Tibial nerve (tissue), 4 donors: ENCODE measurements at regions not wholly inside any gene's neighbourhood (a gene's known extent, or its start where the extent isn't known, plus 50 kb on each side); places are given as distances from the start of the nearest gene placed in this dataset.

ENCODE experiments used
- DNase-seq, 2 donors: peaks; one replicate each; pipeline ENCODE4 v3.0.0-alpha.2; 2019; ENCODE audit warnings: low spot score in 2 of 2
- H3K27ac ChIP-seq, 4 donors: fragments of 200-600 bp; sonication (generic) in 3 of 4; one replicate each; pipeline ENCODE4 v1.5.1; 2017 to 2019; ENCODE audit warnings: mild to moderate bottlenecking in 1 of 4
- H3K27me3 ChIP-seq, 2 donors: fragments of 200-600 bp; sonication (generic) in 1 of 2; one replicate each; pipeline versions ENCODE4 v1.5.1 to v1.6.0; 2017 to 2019
- H3K36me3 ChIP-seq, 3 donors: fragments of 200-600 bp; sonication (generic); one replicate each; pipeline ENCODE4 v1.5.1; 2018 to 2019
- H3K4me1 ChIP-seq, 4 donors: fragments of 200-600 bp; sonication (generic) in 3 of 4; one replicate each; pipeline ENCODE4 v1.5.1; 2017 to 2019
- H3K4me3 ChIP-seq, 4 donors: fragments of 200-600 bp; sonication (generic) in 3 of 4; one replicate each; pipeline ENCODE4 v1.5.1; 2017 to 2019; ENCODE audit warnings: mild to moderate bottlenecking in 1 of 4, moderate library complexity in 1 of 4
- H3K9me3 ChIP-seq, 4 donors: fragments of 200-600 bp; sonication (generic) in 3 of 4; one replicate each; pipeline ENCODE4 v1.5.1; 2017 to 2019
- EP300 ChIP-seq, 2 donors: sonication (generic); formaldehyde crosslinking; IDR thresholded peaks; one replicate each; pipeline ENCODE4 v1.6.1; 2017; ENCODE audit warnings: antibody characterized with exemption in 2 of 2, mild to moderate bottlenecking in 1 of 2
- POLR2A ChIP-seq, 2 donors: fragments of 450-650 bp; IDR thresholded peaks; one replicate each; pipeline ENCODE4 v1.6.1; 2017; ENCODE audit warnings: antibody characterized with exemption in 2 of 2, mild to moderate bottlenecking in 2 of 2, moderate library complexity in 2 of 2
- WGBS, 2 donors: methylation state at CpG; one replicate each; pipeline ENCODE4 v1.1.5; 2018; 5-methylcytosine and 5-hydroxymethylcytosine counted together
- TF ChIP-seq, protein P1 (sequence below), 5 experiments: fragments of 200-600 bp in 3 of 5; fragments of 450-650 bp in 2 of 5; sonication (generic) in 3 of 5; IDR thresholded peaks; one replicate each; pipeline ENCODE4 v1.5.1; 2016 to 2019; ENCODE audit warnings: antibody characterized with exemption in 5 of 5, mild to moderate bottlenecking in 3 of 5, moderate library complexity in 2 of 5

DNA sequence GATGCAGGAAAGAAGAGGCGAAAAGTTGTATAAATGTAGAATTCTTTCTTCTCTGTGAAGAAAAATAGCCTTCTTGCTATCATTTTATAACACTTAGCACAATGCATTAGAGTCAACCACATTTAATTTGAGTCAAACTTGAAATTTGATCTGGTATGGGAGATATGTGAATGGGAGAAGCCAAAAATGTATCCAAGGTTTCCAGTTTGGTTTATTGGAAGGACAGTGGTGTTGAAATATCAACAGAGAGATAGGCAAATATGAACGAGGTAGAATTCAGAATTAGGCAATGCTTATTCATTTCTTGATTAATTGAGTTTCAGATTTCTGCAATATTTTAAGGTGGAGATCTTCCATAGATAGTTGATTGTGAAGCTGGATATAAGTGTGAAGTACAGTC lies 991.9 kb upstream of the CHAC2 start:
- Histone ChIP-seq H3K9me3 (peaks cover 0 to 7% (median 2%) of the 10 kb centered on the region in 4 donors), H3K27me3 (no peaks in the 10 kb centered on the region), H3K4me1 (no peaks in the 10 kb centered on the region), H3K4me3 (no peak overlapping the region), H3K36me3 (no peaks in the 10 kb centered on the region), H3K27ac (no peak overlapping the region)
- DNase-seq = no peak
- TF ChIP-seq EP300 (IDR thresholded peaks at IDR 0.05) (no peak), POLR2A (IDR thresholded peaks at IDR 0.05) (no peak)
- TF ChIP-seq, protein P1, sequence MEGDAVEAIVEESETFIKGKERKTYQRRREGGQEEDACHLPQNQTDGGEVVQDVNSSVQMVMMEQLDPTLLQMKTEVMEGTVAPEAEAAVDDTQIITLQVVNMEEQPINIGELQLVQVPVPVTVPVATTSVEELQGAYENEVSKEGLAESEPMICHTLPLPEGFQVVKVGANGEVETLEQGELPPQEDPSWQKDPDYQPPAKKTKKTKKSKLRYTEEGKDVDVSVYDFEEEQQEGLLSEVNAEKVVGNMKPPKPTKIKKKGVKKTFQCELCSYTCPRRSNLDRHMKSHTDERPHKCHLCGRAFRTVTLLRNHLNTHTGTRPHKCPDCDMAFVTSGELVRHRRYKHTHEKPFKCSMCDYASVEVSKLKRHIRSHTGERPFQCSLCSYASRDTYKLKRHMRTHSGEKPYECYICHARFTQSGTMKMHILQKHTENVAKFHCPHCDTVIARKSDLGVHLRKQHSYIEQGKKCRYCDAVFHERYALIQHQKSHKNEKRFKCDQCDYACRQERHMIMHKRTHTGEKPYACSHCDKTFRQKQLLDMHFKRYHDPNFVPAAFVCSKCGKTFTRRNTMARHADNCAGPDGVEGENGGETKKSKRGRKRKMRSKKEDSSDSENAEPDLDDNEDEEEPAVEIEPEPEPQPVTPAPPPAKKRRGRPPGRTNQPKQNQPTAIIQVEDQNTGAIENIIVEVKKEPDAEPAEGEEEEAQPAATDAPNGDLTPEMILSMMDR (IDR thresholded peaks at IDR 0.05) = no peak
- WGBS, 2 donors = 72 to 77% methylated on average over 2 of the region's 2 CpGs

DNA sequence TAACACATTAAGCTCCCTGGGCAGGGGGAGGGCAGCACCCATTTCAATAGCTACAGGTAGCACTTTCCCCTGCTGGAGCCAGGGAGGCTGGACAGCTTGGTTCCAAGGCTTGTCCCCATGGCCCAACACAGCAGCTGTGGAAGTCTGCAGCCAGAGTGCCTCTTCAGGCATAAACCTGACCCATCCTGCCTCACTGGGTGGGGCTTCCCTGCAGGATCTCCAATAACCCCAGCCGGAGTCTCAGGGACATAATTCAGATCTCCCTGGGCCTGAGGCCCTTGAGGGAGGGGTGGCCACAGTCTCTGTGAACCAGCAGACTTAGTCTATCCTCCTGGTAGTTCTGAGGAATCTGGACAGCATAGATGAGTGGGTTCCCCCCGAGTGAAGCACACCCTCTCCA lies 1001.9 kb upstream of the CHAC2 start:
- 85 to 91% methylated on average over 2 of the region's 2 CpGs for WGBS, 2 donors
- no peak overlapping the region for H3K27ac ChIP-seq
- DNase-seq = no peak
- TF ChIP-seq EP300 (IDR thresholded peaks at IDR 0.05) (no peak), POLR2A (IDR thresholded peaks at IDR 0.05) (no peak)
- TF ChIP-seq, protein P1 (IDR thresholded peaks at IDR 0.05) = no peak
- no peaks in the 10 kb centered on the region for H3K36me3 ChIP-seq
- H3K4me1 ChIP-seq = no peaks in the 10 kb centered on the region
- peaks cover 0 to 6% (median 0%) of the 10 kb centered on the region in 4 donors for H3K9me3 ChIP-seq
- no peaks in the 10 kb centered on the region for H3K27me3 ChIP-seq
- H3K4me3 ChIP-seq = no peak overlapping the region

DNA sequence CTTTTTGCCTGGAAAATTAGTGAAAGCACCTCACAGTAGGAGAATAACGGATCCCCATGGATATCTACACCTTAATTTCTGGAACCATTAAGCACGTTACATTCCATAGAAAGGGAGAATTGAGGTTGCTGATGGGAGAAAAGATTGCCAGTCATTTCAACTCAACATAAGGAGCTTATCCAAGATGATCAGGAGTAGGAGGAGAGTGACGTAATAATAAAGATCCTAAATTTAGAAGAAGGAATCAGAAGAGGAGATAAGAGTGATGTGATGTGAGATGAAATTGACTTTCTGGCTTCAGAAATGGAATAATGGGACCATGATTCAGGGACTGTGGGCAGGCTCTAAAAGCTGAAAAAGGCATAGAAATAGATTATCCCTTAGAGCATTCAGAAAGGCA lies 1017.8 kb upstream of the CHAC2 start:
- Histone ChIP-seq H3K4me3 (no peak overlapping the region), H3K36me3 (no peaks in the 10 kb centered on the region), H3K4me1 (no peaks in the 10 kb centered on the region), H3K27ac (no peak overlapping the region), H3K9me3 (peaks cover 0 to 14% (median 0%) of the 10 kb centered on the region in 4 donors), H3K27me3 (no peaks in the 10 kb centered on the region)
- no peak for DNase-seq
- WGBS, 2 donors = 85 to 91% methylated on average over 3 of the region's 3 CpGs
- TF ChIP-seq POLR2A (IDR thresholded peaks at IDR 0.05) (no peak), EP300 (IDR thresholded peaks at IDR 0.05) (no peak)

DNA sequence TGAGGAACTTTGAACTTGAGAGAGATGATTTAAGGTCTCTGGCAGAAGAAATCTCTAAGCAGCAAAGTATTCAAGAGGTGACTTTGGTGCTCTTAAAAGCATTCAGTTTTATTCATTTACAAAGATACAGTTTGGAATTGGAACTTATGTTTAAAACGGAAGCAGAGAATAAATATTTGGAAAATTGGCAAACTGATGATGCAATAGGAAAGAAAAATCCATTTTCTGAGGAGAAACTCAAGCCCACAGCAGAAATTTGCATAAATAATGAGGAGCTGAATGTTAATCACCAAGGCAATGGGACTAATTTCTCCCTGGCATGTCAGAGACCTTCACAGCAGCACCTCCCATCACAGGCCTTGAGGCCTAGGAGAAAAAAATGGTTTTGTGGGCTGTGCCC lies 1022.5 kb upstream of the CHAC2 start:
- DNase-seq = no peak
- no peak overlapping the region for H3K27ac ChIP-seq
- no peak overlapping the region for H3K4me3 ChIP-seq
- no peaks in the 10 kb centered on the region for H3K4me1 ChIP-seq
- H3K9me3 ChIP-seq = peaks cover 0 to 14% (median 0%) of the 10 kb centered on the region in 4 donors
- WGBS, 2 donors = 87 to 89% methylated on average over 1 of the region's 1 CpG
- no peaks in the 10 kb centered on the region for H3K27me3 ChIP-seq
- TF ChIP-seq EP300 (IDR thresholded peaks at IDR 0.05) (no peak), POLR2A (IDR thresholded peaks at IDR 0.05) (no peak)
- TF ChIP-seq, protein P1 (IDR thresholded peaks at IDR 0.05) = no peak
- no peaks in the 10 kb centered on the region for H3K36me3 ChIP-seq

DNA sequence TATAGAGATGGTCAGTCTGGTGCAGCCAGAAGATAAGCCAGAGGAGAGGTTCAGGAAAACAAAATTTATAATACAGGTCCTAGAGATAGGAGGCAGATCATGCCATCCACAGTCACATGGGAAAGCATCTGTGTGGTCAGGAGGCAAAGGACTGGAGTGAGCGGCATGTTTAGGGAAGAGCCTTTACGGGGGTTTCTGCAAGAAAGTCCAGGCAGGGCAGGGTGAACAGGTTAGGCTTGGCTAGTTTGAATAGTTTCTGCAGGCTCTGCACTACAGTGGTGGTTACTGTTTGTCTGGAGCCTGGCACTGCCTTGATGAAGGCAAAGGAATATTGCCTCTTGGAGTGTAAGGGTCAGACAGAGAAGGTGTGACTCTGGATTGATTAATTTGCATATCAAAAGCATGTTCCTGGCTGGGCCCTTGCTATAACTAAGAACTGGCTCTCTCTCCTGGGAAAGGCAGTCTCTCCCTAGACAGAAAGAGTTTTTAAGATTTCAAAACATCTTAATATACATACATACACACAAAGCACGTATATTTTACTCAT lies 1034.7 kb upstream of the CHAC2 start:
- no peaks in the 10 kb centered on the region for H3K27me3 ChIP-seq

More for the DNA sequence above, 1034.7 kb upstream of the CHAC2 start:
- Histone ChIP-seq H3K27ac (no peak overlapping the region), H3K4me3 (no peak overlapping the region), H3K9me3 (no peaks in the 10 kb centered on the region), H3K36me3 (no peaks in the 10 kb centered on the region), H3K4me1 (no peaks in the 10 kb centered on the region)
- DNase-seq = no peak
- WGBS, 2 donors = 79 to 80% methylated on average over 3 of the region's 3 CpGs
- TF ChIP-seq, protein P1 (IDR thresholded peaks at IDR 0.05) = no peak
- TF ChIP-seq EP300 (IDR thresholded peaks at IDR 0.05) (no peak), POLR2A (IDR thresholded peaks at IDR 0.05) (no peak)
